Muscle layer of duodenum (tissue), 2 donors: ENCODE measurements at regions not wholly inside any gene's neighbourhood (a gene's known extent, or its start where the extent isn't known, plus 50 kb on each side); places are given as distances from the start of the nearest gene placed in this dataset.
"Not testable (repeated sequence)": the region's sequence is repeated elsewhere in the genome, so short reads cannot be mapped to it uniquely, and the experiment has no call there.

ENCODE experiments used
- H3K27ac ChIP-seq: one replicate; pipeline ENCODE4 v1.7.0; 2013; ENCODE audit warnings: mild to moderate bottlenecking, low read length
- H3K27me3 ChIP-seq: one replicate; pipeline ENCODE4 v1.7.0; 2013; ENCODE audit warnings: low read depth, mild to moderate bottlenecking, control low read depth, low read length
- H3K36me3 ChIP-seq, 2 donors: one replicate each; pipeline ENCODE4 v1.7.0; 2013; ENCODE audit warnings: low read length in 2 of 2, control low read depth in 1 of 2, mild to moderate bottlenecking in 1 of 2; ENCODE audit not compliant: insufficient read depth in 2 of 2, control insufficient read depth in 1 of 2
- H3K4me1 ChIP-seq, 2 donors: one replicate each; pipeline ENCODE4 v1.7.0; 2013; ENCODE audit warnings: low read length in 2 of 2, mild to moderate bottlenecking in 2 of 2, control low read depth in 1 of 2, moderate library complexity in 1 of 2; ENCODE audit not compliant: insufficient read depth in 2 of 2, control insufficient read depth in 1 of 2
- H3K4me3 ChIP-seq, 2 donors: one replicate each; pipeline ENCODE4 v1.7.0; 2013; ENCODE audit warnings: low read length in 2 of 2, low read depth in 1 of 2, mild to moderate bottlenecking in 1 of 2
- H3K9me3 ChIP-seq, 2 donors: one replicate each; pipeline ENCODE4 v1.7.0; 2013; ENCODE audit warnings: low read length in 2 of 2, control low read depth in 1 of 2, mild to moderate bottlenecking in 1 of 2; ENCODE audit not compliant: control insufficient read depth in 1 of 2
- donor health status: healthy.

DNA sequence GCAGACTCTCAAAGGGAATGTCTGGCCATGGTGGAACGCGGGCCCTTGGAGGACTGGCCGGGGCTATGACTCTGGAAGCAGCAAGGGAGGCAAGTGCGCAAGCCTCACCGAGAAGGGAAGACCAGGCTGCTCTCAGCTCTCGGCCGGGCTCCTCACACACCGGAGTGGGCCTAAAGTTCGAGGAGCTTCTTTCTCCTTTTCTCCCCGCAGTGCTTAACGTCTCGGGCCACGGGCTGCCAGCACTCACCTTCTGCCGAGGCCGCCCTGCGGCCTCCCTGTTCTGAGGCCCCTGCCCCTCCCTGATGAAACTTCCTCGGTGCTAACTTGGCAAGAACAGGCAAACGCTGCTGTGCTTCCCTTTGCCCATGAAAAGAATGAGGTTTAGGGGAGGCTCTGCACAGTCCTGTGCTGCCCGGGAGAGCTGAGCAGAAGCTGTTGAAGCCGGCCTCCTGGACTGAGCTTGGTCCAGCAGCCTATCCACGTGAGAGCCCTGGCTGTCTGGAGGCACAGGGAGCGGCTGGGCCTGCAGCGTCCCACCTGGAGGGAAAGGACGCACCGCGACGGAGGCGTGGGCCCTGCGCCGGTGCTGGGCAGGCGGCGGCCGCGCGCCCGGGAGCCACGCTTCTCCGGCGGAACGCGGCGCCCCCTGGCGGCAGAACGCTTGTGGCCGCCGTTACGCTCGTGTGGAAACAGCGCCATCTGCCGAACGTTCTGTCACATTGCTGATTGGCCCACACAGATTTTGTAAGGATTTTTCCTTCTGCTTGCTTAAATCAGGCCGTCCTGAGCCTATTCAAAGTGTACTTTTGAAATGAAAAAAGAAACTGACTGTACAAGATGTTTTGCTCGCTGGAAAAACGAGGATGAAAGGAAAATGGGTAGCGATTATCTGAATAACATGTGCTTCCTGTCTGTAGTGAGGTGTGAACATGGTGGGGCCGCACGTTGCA lies 65.0 kb upstream of the TMEM45B start:
- H3K9me3 ChIP-seq = no peaks in the 10 kb centered on the region
- H3K27me3 ChIP-seq = no peaks in the 10 kb centered on the region
- peaks cover 0 to 4% of the 10 kb centered on the region in 2 donors for H3K4me1 ChIP-seq
- no peak overlapping the region for H3K27ac ChIP-seq
- H3K4me3 ChIP-seq = peak overlapping the region in 1 of 2 donors; percentile 55
- no peaks in the 10 kb centered on the region for H3K36me3 ChIP-seq

GRCh38 chr11:129751511-129751910 lies 64.1 kb upstream of the TMEM45B start:
- no peak overlapping the region for H3K27ac ChIP-seq
- H3K9me3 ChIP-seq = no peaks in the 10 kb centered on the region
- peaks cover 0 to 4% of the 10 kb centered on the region in 2 donors for H3K4me1 ChIP-seq
- H3K36me3 ChIP-seq = no peaks in the 10 kb centered on the region
- no peak overlapping the region for H3K4me3 ChIP-seq
- no peaks in the 10 kb centered on the region for H3K27me3 ChIP-seq

DNA sequence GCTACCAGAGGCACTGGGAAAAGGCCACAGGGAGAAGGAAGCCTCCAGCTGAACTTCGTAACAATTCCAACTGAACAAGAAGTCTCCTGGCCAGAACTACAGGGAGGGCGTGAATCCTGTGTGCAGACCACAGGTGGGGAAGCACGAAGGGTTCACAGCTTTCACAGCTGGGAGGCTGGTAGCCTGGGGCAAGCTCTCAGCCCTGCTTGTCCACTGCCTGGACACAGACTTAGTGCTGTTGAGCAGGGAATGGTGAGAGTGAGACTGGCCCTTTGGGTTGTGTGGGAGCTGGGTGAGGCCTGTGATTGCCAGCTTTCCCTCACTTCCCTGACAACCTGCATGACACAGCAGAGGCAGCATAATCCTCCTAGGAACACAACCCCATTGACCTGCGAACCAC lies 52.1 kb upstream of the TMEM45B start:
- not testable (repeated sequence) for H3K9me3 ChIP-seq, H3K4me3 ChIP-seq, H3K36me3 ChIP-seq, H3K4me1 ChIP-seq, H3K27me3 ChIP-seq, H3K27ac ChIP-seq

GRCh38 chr11:129764204-129764603 lies 51.4 kb upstream of the TMEM45B start:
- H3K27me3 ChIP-seq, H3K36me3 ChIP-seq, H3K4me1 ChIP-seq, H3K27ac ChIP-seq, H3K9me3 ChIP-seq, H3K4me3 ChIP-seq: not testable (repeated sequence)
